ENCODE measurements at regions not wholly inside any gene's neighbourhood (a gene's known extent, or its start where the extent isn't known, plus 50 kb on each side); places are given as distances from the start of the nearest gene placed in this dataset.

GRCh38 chr2:173751245-173751975 is 213.8 kb downstream of the SP3 start:
- TF ChIP-seq, protein P1, sequence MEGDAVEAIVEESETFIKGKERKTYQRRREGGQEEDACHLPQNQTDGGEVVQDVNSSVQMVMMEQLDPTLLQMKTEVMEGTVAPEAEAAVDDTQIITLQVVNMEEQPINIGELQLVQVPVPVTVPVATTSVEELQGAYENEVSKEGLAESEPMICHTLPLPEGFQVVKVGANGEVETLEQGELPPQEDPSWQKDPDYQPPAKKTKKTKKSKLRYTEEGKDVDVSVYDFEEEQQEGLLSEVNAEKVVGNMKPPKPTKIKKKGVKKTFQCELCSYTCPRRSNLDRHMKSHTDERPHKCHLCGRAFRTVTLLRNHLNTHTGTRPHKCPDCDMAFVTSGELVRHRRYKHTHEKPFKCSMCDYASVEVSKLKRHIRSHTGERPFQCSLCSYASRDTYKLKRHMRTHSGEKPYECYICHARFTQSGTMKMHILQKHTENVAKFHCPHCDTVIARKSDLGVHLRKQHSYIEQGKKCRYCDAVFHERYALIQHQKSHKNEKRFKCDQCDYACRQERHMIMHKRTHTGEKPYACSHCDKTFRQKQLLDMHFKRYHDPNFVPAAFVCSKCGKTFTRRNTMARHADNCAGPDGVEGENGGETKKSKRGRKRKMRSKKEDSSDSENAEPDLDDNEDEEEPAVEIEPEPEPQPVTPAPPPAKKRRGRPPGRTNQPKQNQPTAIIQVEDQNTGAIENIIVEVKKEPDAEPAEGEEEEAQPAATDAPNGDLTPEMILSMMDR (IDR thresholded peaks at IDR 0.05): no peak
- TF ChIP-seq POLR2AphosphoS5 (IDR thresholded peaks at IDR 0.05) (no peak), POLR2A (IDR thresholded peaks at IDR 0.05) (no peak)

Measured in stomach (tissue), 4 donors.